Loucy (cell line): ENCODE measurements at regions not wholly inside any gene's neighbourhood (a gene's known extent, or its start where the extent isn't known, plus 50 kb on each side); places are given as distances from the start of the nearest gene placed in this dataset.

Source experiments
- EZH2phosphoT487 ChIP-seq: fragments of 200-600 bp; IDR thresholded peaks from 2 replicates; pipeline ENCODE4 v1.6.1; 2018; ENCODE audit warnings: antibody characterized with exemption, mild to moderate bottlenecking, moderate library complexity, borderline replicate concordance
- TF ChIP-seq, protein P1 (sequence below): fragments of 200-600 bp; sonication (generic); conservative IDR thresholded peaks from 2 replicates; pipeline ENCODE4 v1.5.1; 2014; ENCODE audit warnings: mild to moderate bottlenecking, antibody characterized with exemption, low read length

DNA sequence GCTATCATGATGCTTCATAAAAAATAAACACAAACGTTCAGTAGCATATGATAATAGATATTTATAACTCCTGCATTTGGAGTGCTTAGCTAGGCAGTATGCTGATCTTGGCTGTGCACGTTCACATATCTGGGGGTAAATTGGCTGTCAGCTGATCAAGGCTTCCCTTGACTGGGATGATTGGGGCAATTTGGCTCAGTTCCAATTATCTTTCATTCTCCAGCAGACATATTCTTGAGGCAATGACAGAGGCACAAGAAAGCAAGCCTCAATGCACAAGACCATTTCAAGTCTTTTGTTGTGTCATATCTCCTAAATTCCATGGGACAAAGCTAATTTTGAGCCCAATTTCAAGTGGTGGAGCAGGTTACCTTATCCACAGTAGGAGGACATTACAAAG, 142.0 kb downstream of the DLEU7 start:
- TF ChIP-seq, protein P1, sequence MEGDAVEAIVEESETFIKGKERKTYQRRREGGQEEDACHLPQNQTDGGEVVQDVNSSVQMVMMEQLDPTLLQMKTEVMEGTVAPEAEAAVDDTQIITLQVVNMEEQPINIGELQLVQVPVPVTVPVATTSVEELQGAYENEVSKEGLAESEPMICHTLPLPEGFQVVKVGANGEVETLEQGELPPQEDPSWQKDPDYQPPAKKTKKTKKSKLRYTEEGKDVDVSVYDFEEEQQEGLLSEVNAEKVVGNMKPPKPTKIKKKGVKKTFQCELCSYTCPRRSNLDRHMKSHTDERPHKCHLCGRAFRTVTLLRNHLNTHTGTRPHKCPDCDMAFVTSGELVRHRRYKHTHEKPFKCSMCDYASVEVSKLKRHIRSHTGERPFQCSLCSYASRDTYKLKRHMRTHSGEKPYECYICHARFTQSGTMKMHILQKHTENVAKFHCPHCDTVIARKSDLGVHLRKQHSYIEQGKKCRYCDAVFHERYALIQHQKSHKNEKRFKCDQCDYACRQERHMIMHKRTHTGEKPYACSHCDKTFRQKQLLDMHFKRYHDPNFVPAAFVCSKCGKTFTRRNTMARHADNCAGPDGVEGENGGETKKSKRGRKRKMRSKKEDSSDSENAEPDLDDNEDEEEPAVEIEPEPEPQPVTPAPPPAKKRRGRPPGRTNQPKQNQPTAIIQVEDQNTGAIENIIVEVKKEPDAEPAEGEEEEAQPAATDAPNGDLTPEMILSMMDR: no peak
- no peak for TF ChIP-seq EZH2phosphoT487
